ENCODE measurements at regions not wholly inside any gene's neighbourhood (a gene's known extent, or its start where the extent isn't known, plus 50 kb on each side); places are given as distances from the start of the nearest gene placed in this dataset.
A peak's percentile ranks its signal among the peaks of the same experiment; 100 is the strongest.
"Not testable (repeated sequence)": the region's sequence is repeated elsewhere in the genome, so short reads cannot be mapped to it uniquely, and the experiment has no call there.

- Mint-ChIP-seq H3K4me3 (no peak overlapping the region), H3K27me3 (ENCODE audit: low read depth) (no peaks in the 10 kb centered on the region), H3K9me3 (no peaks in the 10 kb centered on the region), H3K4me1 (no peaks in the 10 kb centered on the region), H3K27ac (ENCODE audit: unreplicated experiment) (no peak overlapping the region), H3K36me3 (ENCODE audit: low read depth) (no peaks in the 10 kb centered on the region)
- no peak for DNase-seq (ENCODE audit: low read depth, low spot score)
- no peak for TF ChIP-seq CTCF (conservative IDR thresholded peaks at IDR 0.05)
Measured at GRCh38 chr13:88472316-88472715, 801.1 kb downstream of the SLITRK5 start.

GRCh38 chr13:88483202-88483601 is 812.0 kb downstream of the SLITRK5 start:
- H3K36me3 Mint-ChIP-seq (ENCODE audit: low read depth): peaks cover 4% of the 10 kb centered on the region
- no peak overlapping the region for H3K27ac Mint-ChIP-seq (ENCODE audit: unreplicated experiment)
- H3K4me3 Mint-ChIP-seq: no peak overlapping the region
- H3K4me1 Mint-ChIP-seq: no peaks in the 10 kb centered on the region
- H3K27me3 Mint-ChIP-seq (ENCODE audit: low read depth): no peaks in the 10 kb centered on the region
- peaks cover 9% of the 10 kb centered on the region for H3K9me3 Mint-ChIP-seq
- DNase-seq (ENCODE audit: low read depth, low spot score): no peak
- no peak for TF ChIP-seq CTCF (conservative IDR thresholded peaks at IDR 0.05)

- H3K27ac Mint-ChIP-seq (ENCODE audit: unreplicated experiment): no peak overlapping the region
- no peaks in the 10 kb centered on the region for H3K4me1 Mint-ChIP-seq
- H3K9me3 Mint-ChIP-seq: peaks cover 29% of the 10 kb centered on the region
- no peak overlapping the region for H3K4me3 Mint-ChIP-seq
- no peak for DNase-seq (ENCODE audit: low read depth, low spot score)
- peaks cover 22% of the 10 kb centered on the region for H3K36me3 Mint-ChIP-seq (ENCODE audit: low read depth)
- TF ChIP-seq CTCF (conservative IDR thresholded peaks at IDR 0.05): no peak
- H3K27me3 Mint-ChIP-seq (ENCODE audit: low read depth): no peaks in the 10 kb centered on the region
Measured at GRCh38 chr13:88507909-88508308, 836.7 kb downstream of the SLITRK5 start.

- DNase-seq (ENCODE audit: low read depth, low spot score); H3K4me1 Mint-ChIP-seq; H3K27ac Mint-ChIP-seq (ENCODE audit: unreplicated experiment); H3K9me3 Mint-ChIP-seq; H3K4me3 Mint-ChIP-seq; H3K36me3 Mint-ChIP-seq (ENCODE audit: low read depth); H3K27me3 Mint-ChIP-seq (ENCODE audit: low read depth): not testable (repeated sequence)
Measured at GRCh38 chr13:88512993-88513392, 841.8 kb downstream of the SLITRK5 start.

GRCh38 chr13:88526186-88526852 is 855.1 kb downstream of the SLITRK5 start:
- peak overlapping the region; percentile 93 for H3K27ac Mint-ChIP-seq (ENCODE audit: unreplicated experiment)

More at GRCh38 chr13:88526186-88526852, 855.1 kb downstream of the SLITRK5 start:
- Mint-ChIP-seq H3K36me3 (ENCODE audit: low read depth) (peaks cover 11% of the 10 kb centered on the region), H3K27me3 (ENCODE audit: low read depth) (no peaks in the 10 kb centered on the region), H3K4me1 (peaks cover 7% of the 10 kb centered on the region), H3K4me3 (no peak overlapping the region), H3K9me3 (peaks cover 15% of the 10 kb centered on the region)
- no peak for TF ChIP-seq CTCF (conservative IDR thresholded peaks at IDR 0.05)
- DNase-seq (ENCODE audit: low read depth, low spot score): no peak
